ENCODE measurements at regions not wholly inside any gene's neighbourhood (a gene's known extent, or its start where the extent isn't known, plus 50 kb on each side); places are given as distances from the start of the nearest gene placed in this dataset.

DNA sequence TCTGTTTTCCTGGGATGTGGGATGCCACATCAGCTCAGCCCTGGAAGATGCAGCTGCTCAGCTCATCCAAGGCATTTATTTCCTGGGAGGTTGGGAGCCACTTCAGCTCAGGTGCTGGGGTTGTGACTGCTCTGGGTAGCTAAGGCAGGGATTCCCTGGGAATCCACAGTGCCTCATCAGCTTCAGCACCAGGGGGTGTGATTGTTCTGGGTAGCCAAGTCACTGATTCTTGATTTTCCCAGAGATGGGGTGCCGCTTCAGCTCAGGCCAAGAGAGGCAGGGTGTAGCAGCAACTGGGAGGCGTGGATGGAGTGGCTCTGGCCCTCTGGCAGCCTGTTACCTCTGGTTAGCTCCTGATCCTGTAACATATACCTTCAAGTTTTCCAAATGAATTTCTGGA lies 81.3 kb upstream of the PRMT8 start:
- TF ChIP-seq ZFP3 (CRISPR knock-in tag; IDR thresholded peaks at IDR 0.05) = no peak
- TF ChIP-seq TCF4 (CRISPR knock-in tag; IDR thresholded peaks at IDR 0.05; ENCODE audit: borderline replicate concordance) = no peak
- TF ChIP-seq CSRNP3 (CRISPR knock-in tag; IDR thresholded peaks at IDR 0.05) = no peak
- no peak for TF ChIP-seq RARB (CRISPR knock-in tag; IDR thresholded peaks at IDR 0.05)

Measured in SK-N-SH treated with all-trans-retinoic acid at 6 μM for 48 hours (cell line).